Left cardiac atrium (tissue), 4 donors: ENCODE measurements at regions not wholly inside any gene's neighbourhood (a gene's known extent, or its start where the extent isn't known, plus 50 kb on each side); places are given as distances from the start of the nearest gene placed in this dataset.
"Not testable (repeated sequence)": the region's sequence is repeated elsewhere in the genome, so short reads cannot be mapped to it uniquely, and the experiment has no call there.

Source experiments
- ATAC-seq, 2 donors: fragments of 200-7000 bp; cut with Tn5 transposase; one replicate each; pipeline ENCODE4 v1.9.1; 2020; ENCODE audit warnings: mild to moderate bottlenecking in 2 of 2, moderate library complexity in 2 of 2
- DNase-seq: peaks from one replicate; pipeline ENCODE4 v3.0.0-alpha.2; 2020
- intact Hi-C, 2 donors: fragments of 100-400 bp; cut with DNase I; formaldehyde crosslinking; loops; one replicate each; pipeline versions ENCODE4 v1.14.1 to v1.15.1; 2022 to 2023
- donor health status: DM: no; HTN: yes; CAD: no.
- donor health status: DM: no; HTN: yes; CAD: no; lungs with severe emphysema.
- donor health status: DM: yes; HTN: yes; CAD: no.
- donor health status: Dilated cardiomyopathy.

DNA sequence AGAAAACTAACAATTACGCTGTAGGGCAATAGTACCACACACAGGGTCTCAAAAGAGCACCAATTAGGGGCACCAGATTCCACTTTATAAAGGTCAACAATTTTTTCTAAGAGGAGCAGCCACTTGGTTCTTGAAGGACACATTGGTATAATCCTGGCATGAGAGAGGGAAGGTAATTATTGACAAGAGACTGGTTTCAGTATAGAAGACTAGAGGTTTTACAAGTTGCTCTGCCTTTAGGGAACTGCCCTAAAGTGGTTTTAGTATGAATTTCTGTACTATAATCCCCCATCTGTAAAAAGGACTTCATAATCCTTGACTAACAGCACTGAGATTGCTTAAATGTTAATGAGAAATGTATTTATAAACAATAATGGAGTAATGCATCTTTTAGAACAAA lies 648.5 kb upstream of the PTBP2 start:
- no peak for ATAC-seq
- intact Hi-C loops = no loop called here

GRCh38 chr1:96074422-96074821 lies 647.2 kb upstream of the PTBP2 start:
- ATAC-seq (no peak), DNase-seq (no peak)

More for the DNA sequence above, 648.5 kb upstream of the PTBP2 start:
- no peak for DNase-seq

GRCh38 chr1:96074876-96075577 lies 646.6 kb upstream of the PTBP2 start:
- ATAC-seq (peak in 1 of 2 donors; percentile 43), DNase-seq (no peak)
- intact Hi-C loops = no loop called here

More at GRCh38 chr1:96074422-96074821, 647.2 kb upstream of the PTBP2 start:
- intact Hi-C loops = no loop called here

- intact Hi-C loops = no loop called here
- DNase-seq = no peak
- ATAC-seq = peak in 1 of 2 donors; percentile 38
Observed at GRCh38 chr1:96075704-96076455, 645.7 kb upstream of the PTBP2 start.

- ATAC-seq = peak in 1 of 2 donors; percentile 67
- no peak for DNase-seq
- intact Hi-C loops = no loop called here
Observed at GRCh38 chr1:96076589-96076988, 645.0 kb upstream of the PTBP2 start.

- DNase-seq (no peak), ATAC-seq (no peak)
- intact Hi-C loops = no loop called here
Observed at GRCh38 chr1:96079581-96079980, 642.0 kb upstream of the PTBP2 start.

GRCh38 chr1:96080925-96081324 lies 640.7 kb upstream of the PTBP2 start:
- intact Hi-C loops = no loop called here
- DNase-seq = no peak
- ATAC-seq = no peak

DNA sequence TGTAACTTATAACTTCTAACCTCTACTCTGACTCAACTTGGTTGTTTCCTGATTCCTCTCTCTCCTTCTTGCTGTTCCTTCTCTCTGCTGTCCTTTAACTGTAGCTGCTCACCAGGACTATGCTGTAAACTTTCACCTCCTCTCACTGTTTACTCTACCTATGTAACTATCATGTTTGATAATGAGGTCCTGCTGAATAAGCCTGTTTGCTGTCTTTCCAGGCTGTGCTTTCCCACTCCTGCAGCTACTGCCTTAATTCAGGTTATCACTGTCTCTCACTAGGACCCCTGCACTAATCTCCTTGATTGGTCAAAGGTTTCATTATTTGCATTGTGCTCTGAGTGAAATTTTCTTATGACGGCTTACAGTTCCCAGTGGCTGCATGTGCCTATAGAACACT lies 633.9 kb upstream of the PTBP2 start:
- DNase-seq = no peak
- intact Hi-C loops = no loop called here
- no peak for ATAC-seq

DNA sequence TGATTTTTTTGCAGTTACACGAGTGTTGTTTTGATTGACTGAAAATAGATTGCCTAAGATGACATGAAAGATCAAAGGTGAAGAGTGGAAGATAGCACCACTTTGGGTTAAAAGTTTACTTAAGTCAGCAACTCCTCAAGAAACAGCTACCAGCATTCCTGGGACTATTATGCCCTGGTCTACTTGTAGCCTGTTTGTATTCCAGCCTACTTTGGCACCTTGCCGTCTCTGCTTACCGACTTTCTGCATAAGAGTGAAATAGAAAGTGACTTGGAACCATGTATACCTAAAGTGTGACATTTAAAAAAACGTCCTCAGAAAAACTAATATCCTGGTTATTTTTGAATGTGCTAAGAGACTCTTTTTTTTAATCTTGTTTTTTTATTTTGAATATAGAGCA lies 631.5 kb upstream of the PTBP2 start:
- intact Hi-C loops = no loop called here
- ATAC-seq (no peak), DNase-seq (no peak)

GRCh38 chr1:96095849-96096612 lies 625.6 kb upstream of the PTBP2 start:
- ATAC-seq (no peak), DNase-seq (no peak)
- intact Hi-C loops = no loop called here

DNA sequence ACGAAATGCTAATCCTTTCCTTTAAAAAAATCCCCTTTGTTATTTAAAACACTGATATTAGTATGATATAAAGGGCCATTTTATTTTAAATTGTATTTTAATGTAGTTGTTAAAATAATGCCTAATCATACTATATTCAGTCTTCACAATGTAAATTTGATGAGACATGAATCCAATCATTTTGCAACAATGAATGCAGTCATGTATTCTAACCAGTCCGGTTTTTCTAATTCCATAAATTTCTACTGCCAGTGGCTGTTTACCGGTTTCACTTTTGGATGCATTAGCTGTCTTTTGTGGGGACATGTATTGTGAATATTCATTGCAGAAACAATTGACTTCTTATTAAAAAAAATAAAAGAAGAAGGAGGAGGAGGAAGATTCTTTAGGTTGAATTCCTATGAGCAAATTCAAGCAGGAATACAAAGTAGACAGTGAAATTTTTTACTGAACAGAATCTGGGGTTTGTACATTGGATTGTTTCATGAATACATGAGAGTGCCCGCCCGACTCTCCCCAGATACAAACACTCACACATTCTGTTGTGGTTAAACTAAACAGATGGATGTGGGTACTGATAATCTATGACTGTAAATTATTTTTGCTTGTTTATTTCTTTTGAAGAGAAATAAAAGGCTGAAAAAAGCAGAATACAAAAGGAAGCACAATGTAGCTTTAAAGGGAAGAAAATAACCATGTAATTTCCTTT lies 624.8 kb upstream of the PTBP2 start:
- no peak for DNase-seq
- intact Hi-C loops = no loop called here
- no peak for ATAC-seq

GRCh38 chr1:96104506-96104905 lies 617.1 kb upstream of the PTBP2 start:
- intact Hi-C loops = loop anchor here in 1 of 2 donors (5.0 kb wide), 1 partner anchor 163 kb away; no protein-coding TSS in a partner anchor
- ATAC-seq = no peak
- DNase-seq = no peak

GRCh38 chr1:96104906-96105305 lies 616.7 kb upstream of the PTBP2 start:
- DNase-seq (no peak), ATAC-seq (no peak)
- intact Hi-C loops = loop anchor here in 1 of 2 donors (5.0 kb wide), 1 partner anchor 162 kb away; no protein-coding TSS in a partner anchor

GRCh38 chr1:96116731-96117130 lies 604.9 kb upstream of the PTBP2 start:
- intact Hi-C loops = no loop called here
- ATAC-seq = no peak
- no peak for DNase-seq

DNA sequence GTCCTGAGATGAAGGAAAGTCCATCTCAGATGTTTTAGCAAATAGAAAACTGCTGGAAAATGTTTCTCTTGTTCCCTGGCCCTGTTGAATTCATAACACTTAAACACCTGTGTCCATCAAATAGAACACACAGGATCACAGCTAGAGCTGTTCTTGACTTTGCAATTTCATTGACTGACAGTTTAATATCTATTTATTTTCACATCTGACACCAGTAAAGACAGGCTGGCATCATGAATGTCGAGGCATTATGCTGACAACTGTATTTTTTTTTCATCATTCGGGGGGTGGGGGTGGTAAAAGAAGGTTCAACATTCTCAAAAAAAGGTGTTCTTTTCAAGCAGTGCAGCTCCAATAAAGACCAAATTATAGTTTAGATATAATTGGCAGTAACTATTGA lies 591.2 kb upstream of the PTBP2 start:
- ATAC-seq = no peak
- no peak for DNase-seq
- intact Hi-C loops = no loop called here

GRCh38 chr1:96144636-96145035 lies 576.9 kb upstream of the PTBP2 start:
- no peak for DNase-seq
- intact Hi-C loops = no loop called here
- no peak for ATAC-seq

DNA sequence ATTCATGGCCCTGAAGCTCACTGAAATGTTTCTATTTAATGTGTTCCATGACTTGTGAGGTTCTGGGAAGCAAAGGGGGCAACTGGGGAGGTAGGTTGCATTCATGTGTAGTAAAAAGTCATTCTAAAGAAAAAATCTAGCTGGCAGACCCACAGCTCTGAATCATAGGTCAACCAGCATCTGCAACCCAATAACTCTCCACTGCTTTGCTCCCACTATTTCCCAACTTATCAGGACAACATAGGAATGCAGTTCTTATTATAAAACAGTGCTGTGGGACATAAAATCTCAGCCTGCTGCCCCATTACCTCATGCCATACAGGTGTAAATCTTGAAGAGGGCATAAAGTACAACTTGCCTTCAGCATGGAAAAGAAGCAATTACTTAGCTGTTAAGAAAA lies 576.1 kb upstream of the PTBP2 start:
- DNase-seq = no peak
- intact Hi-C loops = no loop called here

GRCh38 chr1:96152957-96153356 lies 568.6 kb upstream of the PTBP2 start:
- ATAC-seq, intact Hi-C loops, DNase-seq: not testable (repeated sequence)

More for the DNA sequence above, 576.1 kb upstream of the PTBP2 start:
- no peak for ATAC-seq

- DNase-seq = no peak
- ATAC-seq = no peak
- intact Hi-C loops = no loop called here
Observed at GRCh38 chr1:96157101-96157500, 564.5 kb upstream of the PTBP2 start.
